H9 (cell line): ENCODE measurements at regions not wholly inside any gene's neighbourhood (a gene's known extent, or its start where the extent isn't known, plus 50 kb on each side); places are given as distances from the start of the nearest gene placed in this dataset.

Source experiments
- DNase-seq: peaks from one replicate; pipeline ENCODE4 v3.0.0-alpha.2; 2017
- H2AFZ ChIP-seq: one replicate; pipeline ENCODE4 v1.6.1; 2013; ENCODE audit warnings: mild to moderate bottlenecking, low read length, control low read depth, moderate library complexity
- H2AK5ac ChIP-seq: 2 replicates; pipeline ENCODE4 v1.6.1; 2013; ENCODE audit warnings: low read length, control low read depth, mixed read lengths; ENCODE audit not compliant: insufficient read length
- H2BK120ac ChIP-seq: one replicate; pipeline ENCODE4 v1.6.1; 2013; ENCODE audit warnings: low read depth, mild to moderate bottlenecking, low read length, control low read depth, inconsistent platforms; ENCODE audit not compliant: poor library complexity, severe bottlenecking
- H2BK12ac ChIP-seq: 2 replicates; pipeline ENCODE4 v1.6.1; 2013; ENCODE audit warnings: low read length, control low read depth, mixed read lengths, low read depth; ENCODE audit not compliant: insufficient read length
- H2BK15ac ChIP-seq: 2 replicates; pipeline ENCODE4 v1.6.1; 2013; ENCODE audit warnings: low read depth, low read length, control low read depth
- H2BK20ac ChIP-seq: one replicate; pipeline ENCODE4 v1.6.1; 2013; ENCODE audit warnings: low read depth, mild to moderate bottlenecking, low read length, control low read depth, inconsistent platforms; ENCODE audit not compliant: poor library complexity, severe bottlenecking
- H2BK5ac ChIP-seq: 2 replicates; pipeline ENCODE4 v1.6.1; 2013; ENCODE audit warnings: low read length, control low read depth, mixed read lengths; ENCODE audit not compliant: insufficient read length
- H3K14ac ChIP-seq: 2 replicates; pipeline ENCODE4 v1.6.1; 2013; ENCODE audit warnings: low read length, control low read depth; ENCODE audit not compliant: insufficient read depth
- H3K18ac ChIP-seq: 2 replicates; pipeline ENCODE4 v1.6.1; 2013; ENCODE audit warnings: low read depth, mild to moderate bottlenecking, mixed read lengths, low read length, control low read depth; ENCODE audit not compliant: insufficient read length
- H3K23ac ChIP-seq: 2 replicates; pipeline ENCODE4 v1.6.1; 2013; ENCODE audit warnings: low read length, control low read depth, mixed read lengths, low read depth; ENCODE audit not compliant: insufficient read length
- H3K23me2 ChIP-seq: 2 replicates; pipeline ENCODE4 v1.6.1; 2013; ENCODE audit warnings: low read depth, mild to moderate bottlenecking, mixed read lengths, low read length, control low read depth; ENCODE audit not compliant: insufficient read length, poor library complexity, severe bottlenecking
- H3K27ac ChIP-seq: 2 replicates; pipeline ENCODE4 v1.5.1; 2013; ENCODE audit warnings: low read length, control low read depth, mixed read lengths, low read depth; ENCODE audit not compliant: insufficient read length
- H3K27me3 ChIP-seq: 2 replicates; pipeline ENCODE4 v1.6.1; 2013; ENCODE audit warnings: low read length, control low read depth, inconsistent platforms; ENCODE audit not compliant: insufficient read depth
- H3K4ac ChIP-seq: 2 replicates; pipeline ENCODE4 v1.6.1; 2013; ENCODE audit warnings: low read depth, mild to moderate bottlenecking, control low read depth, inconsistent platforms, low read length, moderate library complexity
- H3K4me1 ChIP-seq: 2 replicates; pipeline ENCODE4 v1.6.1; 2013; ENCODE audit warnings: low read length, control low read depth, inconsistent platforms; ENCODE audit not compliant: insufficient read depth
- H3K4me2 ChIP-seq: 2 replicates; pipeline ENCODE4 v1.6.1; 2013; ENCODE audit warnings: low read length, control low read depth, mixed read lengths; ENCODE audit not compliant: insufficient read length, insufficient read depth
- H3K56ac ChIP-seq: 2 replicates; pipeline ENCODE4 v1.6.1; 2013; ENCODE audit warnings: low read depth, mild to moderate bottlenecking, mixed read lengths, low read length, control low read depth; ENCODE audit not compliant: insufficient read length
- H3K79me1 ChIP-seq: 2 replicates; pipeline ENCODE4 v1.6.1; 2013; ENCODE audit warnings: low read depth, mild to moderate bottlenecking, moderate library complexity, low read length, control low read depth, inconsistent platforms; ENCODE audit not compliant: insufficient read depth, poor library complexity, severe bottlenecking
- H3K79me2 ChIP-seq: 2 replicates; pipeline ENCODE4 v1.6.1; 2013; ENCODE audit warnings: low read length, control low read depth, inconsistent platforms; ENCODE audit not compliant: insufficient read depth
- H3K9ac ChIP-seq: 2 replicates; pipeline ENCODE4 v1.6.1; 2013; ENCODE audit warnings: low read length, control low read depth, mixed read lengths; ENCODE audit not compliant: insufficient read length; ENCODE audit errors: extremely low read depth
- H3K9me3 ChIP-seq: one replicate; pipeline ENCODE4 v1.6.1; 2013; ENCODE audit warnings: low read depth, low read length, inconsistent platforms; ENCODE audit not compliant: control insufficient read depth
- H3T11ph ChIP-seq: one replicate; pipeline ENCODE4 v1.6.1; 2013; ENCODE audit warnings: mild to moderate bottlenecking, low read length, control low read depth, inconsistent platforms
- H4K20me1 ChIP-seq: one replicate; pipeline ENCODE4 v1.6.1; 2013; ENCODE audit not compliant: control insufficient read depth, insufficient read length, insufficient read depth
- H4K5ac ChIP-seq: 2 replicates; pipeline ENCODE4 v1.6.1; 2013; ENCODE audit warnings: low read depth, mild to moderate bottlenecking, mixed read lengths, low read length, control low read depth; ENCODE audit not compliant: insufficient read length
- H4K8ac ChIP-seq: replicated peaks from 2 replicates; pipeline ENCODE4 v1.6.1; 2013; ENCODE audit warnings: low read length, control low read depth, mixed read lengths, low read depth; ENCODE audit not compliant: insufficient read length
- H4K91ac ChIP-seq: 2 replicates; pipeline ENCODE4 v1.6.1; 2013; ENCODE audit warnings: low read depth, mild to moderate bottlenecking, moderate library complexity, mixed read lengths, low read length, control low read depth; ENCODE audit not compliant: insufficient read length
- H3K27ac Mint-ChIP-seq, 3 experiments: 2 replicates in 2 of 3; 3 replicates in 1 of 3; pipeline ENCODE4 v1.8.0; 2020 to 2021; ENCODE audit warnings: mixed read lengths in 3 of 3, mild to moderate bottlenecking in 1 of 3, moderate library complexity in 1 of 3
- H3K27me3 Mint-ChIP-seq: 2 replicates; pipeline ENCODE4 v1.8.0; 2021; ENCODE audit warnings: low read depth, mild to moderate bottlenecking, moderate library complexity, mixed read lengths
- H3K36me3 Mint-ChIP-seq, 3 experiments: 2 replicates in 2 of 3; 3 replicates in 1 of 3; pipeline ENCODE4 v1.8.0; 2020 to 2021; ENCODE audit warnings: low read depth in 3 of 3, mixed read lengths in 3 of 3; ENCODE audit not compliant: insufficient read depth in 1 of 3
- H3K4me1 Mint-ChIP-seq, 2 experiments: 2 replicates each; pipeline ENCODE4 v1.8.0; 2020; ENCODE audit warnings: mixed read lengths in 2 of 2
- H3K4me3 Mint-ChIP-seq, 2 experiments: 2 replicates in 1 of 2; 3 replicates in 1 of 2; pipeline ENCODE4 v1.8.0; 2020 to 2021; ENCODE audit warnings: mild to moderate bottlenecking in 2 of 2, mixed read lengths in 2 of 2, moderate library complexity in 1 of 2
- H3K9me3 Mint-ChIP-seq, 2 experiments: 2 replicates in 1 of 2; 3 replicates in 1 of 2; pipeline ENCODE4 v1.8.0; 2020; ENCODE audit warnings: mild to moderate bottlenecking in 2 of 2, mixed read lengths in 2 of 2, moderate library complexity in 1 of 2
- WGBS: extraction: QIAGEN DNeasy Blood & Tissue Kit; methylation state at CpG from one replicate; pipeline ENCODE4 v1.1.7; 2013; ENCODE audit warnings: missing lambda C conversion rate, low lambda C conversion rate, mixed read lengths; ENCODE audit not compliant: insufficient read length; ENCODE audit errors: extremely low coverage; 5-methylcytosine and 5-hydroxymethylcytosine counted together
- TF ChIP-seq, protein P1 (sequence below): fragments of 200-600 bp; sonication (generic); conservative IDR thresholded peaks from 3 replicates; pipeline ENCODE4 v1.8.0; 2021; ENCODE audit warnings: antibody characterized with exemption, mild to moderate bottlenecking

GRCh38 chr2:117341690-117342089 is 472.8 kb upstream of the DDX18 start:
- Histone ChIP-seq H4K8ac (no peak overlapping the region), H2AK5ac (no peak overlapping the region), H2BK12ac (no peak overlapping the region), H3K23ac (no peak overlapping the region), H3K27ac (no peak overlapping the region), H2BK120ac (no peak overlapping the region), H3K9ac (no peak overlapping the region), H3K79me2 (no peaks in the 10 kb centered on the region), H3K4me1 (no peaks in the 10 kb centered on the region), H3K18ac (no peak overlapping the region), H3K9me3 (no peaks in the 10 kb centered on the region), H3K4me2 (no peak overlapping the region), H2AFZ (no peak overlapping the region), H3K79me1 (no peaks in the 10 kb centered on the region), H3K23me2 (no peaks in the 10 kb centered on the region), H3K14ac (no peak overlapping the region), H3T11ph (no peak overlapping the region), H4K20me1 (no peaks in the 10 kb centered on the region), H4K5ac (no peak overlapping the region), H3K56ac (no peak overlapping the region), H3K27me3 (no peaks in the 10 kb centered on the region), H2BK15ac (no peak overlapping the region), H3K4ac (no peak overlapping the region), H4K91ac (no peak overlapping the region), H2BK5ac (no peak overlapping the region), H2BK20ac (no peak overlapping the region)
- TF ChIP-seq, protein P1, sequence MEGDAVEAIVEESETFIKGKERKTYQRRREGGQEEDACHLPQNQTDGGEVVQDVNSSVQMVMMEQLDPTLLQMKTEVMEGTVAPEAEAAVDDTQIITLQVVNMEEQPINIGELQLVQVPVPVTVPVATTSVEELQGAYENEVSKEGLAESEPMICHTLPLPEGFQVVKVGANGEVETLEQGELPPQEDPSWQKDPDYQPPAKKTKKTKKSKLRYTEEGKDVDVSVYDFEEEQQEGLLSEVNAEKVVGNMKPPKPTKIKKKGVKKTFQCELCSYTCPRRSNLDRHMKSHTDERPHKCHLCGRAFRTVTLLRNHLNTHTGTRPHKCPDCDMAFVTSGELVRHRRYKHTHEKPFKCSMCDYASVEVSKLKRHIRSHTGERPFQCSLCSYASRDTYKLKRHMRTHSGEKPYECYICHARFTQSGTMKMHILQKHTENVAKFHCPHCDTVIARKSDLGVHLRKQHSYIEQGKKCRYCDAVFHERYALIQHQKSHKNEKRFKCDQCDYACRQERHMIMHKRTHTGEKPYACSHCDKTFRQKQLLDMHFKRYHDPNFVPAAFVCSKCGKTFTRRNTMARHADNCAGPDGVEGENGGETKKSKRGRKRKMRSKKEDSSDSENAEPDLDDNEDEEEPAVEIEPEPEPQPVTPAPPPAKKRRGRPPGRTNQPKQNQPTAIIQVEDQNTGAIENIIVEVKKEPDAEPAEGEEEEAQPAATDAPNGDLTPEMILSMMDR, result no peak
- Mint-ChIP-seq H3K9me3 (no peaks in the 10 kb centered on the region), H3K27ac (no peak overlapping the region), H3K36me3 (peaks cover 0 to 2% (median 0%) of the 10 kb centered on the region in 3 experiments; a peak in 1 of 7 replicates), H3K4me3 (no peak overlapping the region), H3K27me3 (no peaks in the 10 kb centered on the region), H3K4me1 (no peaks in the 10 kb centered on the region)
- no peak for DNase-seq
- no CpG with 5 or more reads among the region's 5 CpGs for WGBS
